OCI-LY7 (cell line): ENCODE measurements at regions not wholly inside any gene's neighbourhood (a gene's known extent, or its start where the extent isn't known, plus 50 kb on each side); places are given as distances from the start of the nearest gene placed in this dataset.

Source experiments
- BruUV-seq: library from RNA; stranded (reverse); fragments of 400-500 nt; replicated peaks from 2 replicates; lab custom pipeline; 2021; lab: Mats Ljungman, UMichigan
- CTCF ChIA-PET: fragments of 300-600 bp; sonication (Branson Sonifier 250); formaldehyde crosslinking; loops from one replicate; lab custom pipeline; 2022; ENCODE audit warnings: antibody characterized with exemption; ENCODE audit not compliant: unreplicated experiment; lab: Charles Lee
- POLR2A ChIA-PET: fragments of 300-600 bp; sonication (Branson Sonifier 250); formaldehyde crosslinking; loops from one replicate; lab custom pipeline; 2022; ENCODE audit warnings: antibody characterized with exemption; lab: Charles Lee
- DNase-seq: peaks from one replicate; pipeline ENCODE4 v3.0.0-alpha.2; 2015; ENCODE audit warnings: low spot score
- H2AFZ ChIP-seq: fragments of 200-600 bp; sonication (generic), shearing (Covaris generic); 2 replicates; pipeline ENCODE4 v1.6.1; 2014; ENCODE audit warnings: mild to moderate bottlenecking, antibody characterized with exemption, low read length, moderate library complexity
- H3K27ac ChIP-seq: fragments of 200-600 bp; sonication (generic); 2 replicates; pipeline ENCODE4 v1.5.1; 2014; ENCODE audit warnings: mixed run types, low read depth, mild to moderate bottlenecking, moderate library complexity, low read length, inconsistent platforms; ENCODE audit not compliant: poor library complexity, severe bottlenecking
- H3K36me3 ChIP-seq: fragments of 200-600 bp; sonication (generic); 2 replicates; pipeline ENCODE4 v1.6.1; 2014; ENCODE audit warnings: mild to moderate bottlenecking, antibody characterized with exemption, low read length, moderate library complexity, mixed read lengths; ENCODE audit not compliant: insufficient read depth
- H3K4me1 ChIP-seq: fragments of 200-600 bp; sonication (generic); 2 replicates; pipeline ENCODE4 v1.5.1; 2014; ENCODE audit warnings: mild to moderate bottlenecking, low read length; ENCODE audit not compliant: insufficient read depth, poor library complexity, severe bottlenecking
- H3K4me2 ChIP-seq: fragments of 200-600 bp; sonication (generic); 2 replicates; pipeline ENCODE4 v1.6.1; 2014; ENCODE audit warnings: mild to moderate bottlenecking, low read length
- H3K4me3 ChIP-seq: fragments of 200-600 bp; sonication (generic); 2 replicates; pipeline ENCODE4 v1.5.1; 2014; ENCODE audit warnings: mild to moderate bottlenecking, low read depth, low read length; ENCODE audit not compliant: poor library complexity, severe bottlenecking
- H3K79me2 ChIP-seq: fragments of 200-600 bp; sonication (generic); 2 replicates; pipeline ENCODE4 v1.6.1; 2016; ENCODE audit warnings: low read depth, mild to moderate bottlenecking, low read length, moderate library complexity, mixed read lengths; ENCODE audit not compliant: insufficient read depth
- H3K9me2 ChIP-seq: fragments of 200-600 bp; sonication (generic); 2 replicates; pipeline ENCODE4 v1.6.1; 2016; ENCODE audit warnings: mild to moderate bottlenecking, low read length, mixed read lengths; ENCODE audit not compliant: insufficient read depth
- H3K9me3 ChIP-seq: fragments of 200-600 bp; sonication (generic); 2 replicates; pipeline ENCODE4 v1.6.1; 2014; ENCODE audit warnings: mild to moderate bottlenecking, mixed run types, low read length, mixed read lengths
- H4K20me1 ChIP-seq: fragments of 200-600 bp; sonication (generic); 2 replicates; pipeline ENCODE4 v1.6.1; 2014; ENCODE audit warnings: mild to moderate bottlenecking, antibody characterized with exemption, low read length, moderate library complexity, mixed read lengths; ENCODE audit not compliant: insufficient read depth
- CTCF ChIP-seq: fragments of 200-600 bp; sonication (generic); conservative IDR thresholded peaks from 2 replicates; pipeline ENCODE4 v1.5.1; 2014; ENCODE audit warnings: mild to moderate bottlenecking, antibody characterized with exemption, low read length, moderate library complexity, mixed read lengths
- EZH2phosphoT487 ChIP-seq: fragments of 200-600 bp; sonication (generic); IDR thresholded peaks from 2 replicates; pipeline ENCODE4 v1.6.1; 2018; ENCODE audit warnings: low read depth, borderline replicate concordance, mild to moderate bottlenecking, mixed run types, antibody characterized with exemption, low read length, moderate library complexity, mixed read lengths
- intact Hi-C: fragments of 100-400 bp; cut with micrococcal nuclease; formaldehyde crosslinking; loops from one replicate; pipeline ENCODE4 v1.10.0; 2022; ENCODE audit not compliant: unreplicated experiment

GRCh38 chrX:96445531-96446065 is 239.0 kb upstream of the DIAPH2 start:
- ChIA-PET CTCF (no interaction called here), POLR2A (no interaction called here)
- intact Hi-C loops = no loop called here
- no TSS peak for BruUV-seq
- Histone ChIP-seq H2AFZ (no peak overlapping the region), H3K79me2 (no peaks in the 10 kb centered on the region), H3K27ac (no peak overlapping the region), H3K9me3 (no peaks in the 10 kb centered on the region), H4K20me1 (no peaks in the 10 kb centered on the region), H3K4me1 (no peaks in the 10 kb centered on the region), H3K9me2 (no peaks in the 10 kb centered on the region), H3K4me2 (no peak overlapping the region), H3K4me3 (no peak overlapping the region), H3K36me3 (no peaks in the 10 kb centered on the region)
- no peak for TF ChIP-seq EZH2phosphoT487
- no peak for TF ChIP-seq CTCF
- DNase-seq = no peak

GRCh38 chrX:96446524-96446923 is 238.1 kb upstream of the DIAPH2 start:
- Histone ChIP-seq H3K79me2 (no peaks in the 10 kb centered on the region), H3K9me3 (no peaks in the 10 kb centered on the region), H2AFZ (no peak overlapping the region), H3K4me1 (no peaks in the 10 kb centered on the region), H3K27ac (no peak overlapping the region), H3K9me2 (no peaks in the 10 kb centered on the region), H3K36me3 (no peaks in the 10 kb centered on the region), H3K4me2 (no peak overlapping the region), H4K20me1 (no peaks in the 10 kb centered on the region), H3K4me3 (no peak overlapping the region)
- DNase-seq = no peak
- BruUV-seq = no TSS peak
- ChIA-PET POLR2A (interaction anchor here (1.1 kb wide), 1 partner anchor 16 kb away, joined by 3 read pairs; no protein-coding TSS in a partner anchor), CTCF (no interaction called here)
- TF ChIP-seq EZH2phosphoT487 (no peak), CTCF (no peak)
- intact Hi-C loops = no loop called here

- no peak overlapping the region for H3K27ac ChIP-seq
- TF ChIP-seq CTCF (no peak), EZH2phosphoT487 (no peak)
- BruUV-seq = no TSS peak
- CTCF ChIA-PET = no interaction called here
- no peaks in the 10 kb centered on the region for H3K9me2 ChIP-seq
- no peak for DNase-seq
- intact Hi-C loops = no loop called here
- H3K4me3 ChIP-seq = no peak overlapping the region
- H3K36me3 ChIP-seq = no peaks in the 10 kb centered on the region
- POLR2A ChIA-PET = interaction anchor here (1.1 kb wide), 1 partner anchor 16 kb away, joined by 3 read pairs; no protein-coding TSS in a partner anchor
- no peaks in the 10 kb centered on the region for H4K20me1 ChIP-seq
- H3K9me3 ChIP-seq = no peaks in the 10 kb centered on the region
- no peaks in the 10 kb centered on the region for H3K79me2 ChIP-seq
- no peaks in the 10 kb centered on the region for H3K4me1 ChIP-seq
- no peak overlapping the region for H2AFZ ChIP-seq
- H3K4me2 ChIP-seq = no peak overlapping the region
These were observed 237.5 kb upstream of the DIAPH2 start for GRCh38 chrX:96447161-96447560.
